ENCODE measurements at regions not wholly inside any gene's neighbourhood (a gene's known extent, or its start where the extent isn't known, plus 50 kb on each side); places are given as distances from the start of the nearest gene placed in this dataset.

- no peak for TF ChIP-seq CTCF (IDR thresholded peaks at IDR 0.05; ENCODE audit: insufficient read depth, missing control alignments)
- DNase-seq (ENCODE audit: insufficient read length, low spot score) (no peak), FAIRE-seq (no peak)
These were observed 283.3 kb downstream of the PPP1R3A start for GRCh38 chr7:113635492-113635891.

- FAIRE-seq = no peak
- no peak for TF ChIP-seq CTCF (IDR thresholded peaks at IDR 0.05; ENCODE audit: insufficient read depth, missing control alignments)
- no peak for DNase-seq (ENCODE audit: insufficient read length, low spot score)
These were observed 285.7 kb downstream of the PPP1R3A start for GRCh38 chr7:113633073-113633472.

- no peak for FAIRE-seq
- no peak for DNase-seq (ENCODE audit: insufficient read length, low spot score)
- no peak for TF ChIP-seq CTCF (IDR thresholded peaks at IDR 0.05; ENCODE audit: insufficient read depth, missing control alignments)
These were observed 289.6 kb downstream of the PPP1R3A start for GRCh38 chr7:113628948-113629847.

DNA sequence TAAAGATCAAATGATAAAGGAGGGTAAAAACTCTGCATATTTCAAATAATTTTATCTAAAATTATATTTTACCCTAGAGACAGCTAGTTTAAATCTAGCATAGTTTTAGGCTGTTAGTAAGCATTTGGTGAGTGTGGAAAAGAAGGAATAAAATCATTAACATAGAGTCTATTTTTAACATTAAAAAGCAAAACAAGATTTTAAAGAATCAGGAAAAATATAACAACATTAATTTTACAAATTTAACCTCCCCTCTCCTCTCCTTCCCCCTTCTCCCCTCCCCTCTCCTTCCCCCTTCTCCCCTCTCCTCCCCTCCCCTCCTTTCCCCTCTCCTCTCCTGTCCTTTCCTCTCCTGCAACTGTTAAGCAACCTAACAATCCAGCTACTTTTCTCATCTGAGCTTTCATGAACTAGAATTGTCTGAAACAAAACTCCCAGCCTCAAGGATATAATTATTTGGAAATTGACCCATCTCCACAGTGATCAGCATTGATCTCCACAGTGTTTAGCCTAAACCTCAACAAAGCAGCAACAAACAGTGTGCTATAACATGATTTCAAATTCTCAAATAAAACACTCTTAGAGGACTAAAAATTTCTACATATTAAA lies 293.2 kb downstream of the PPP1R3A start:
- TF ChIP-seq CTCF (IDR thresholded peaks at IDR 0.05; ENCODE audit: insufficient read depth, missing control alignments) = no peak
- FAIRE-seq = no peak
- no peak for DNase-seq (ENCODE audit: insufficient read length, low spot score)

DNA sequence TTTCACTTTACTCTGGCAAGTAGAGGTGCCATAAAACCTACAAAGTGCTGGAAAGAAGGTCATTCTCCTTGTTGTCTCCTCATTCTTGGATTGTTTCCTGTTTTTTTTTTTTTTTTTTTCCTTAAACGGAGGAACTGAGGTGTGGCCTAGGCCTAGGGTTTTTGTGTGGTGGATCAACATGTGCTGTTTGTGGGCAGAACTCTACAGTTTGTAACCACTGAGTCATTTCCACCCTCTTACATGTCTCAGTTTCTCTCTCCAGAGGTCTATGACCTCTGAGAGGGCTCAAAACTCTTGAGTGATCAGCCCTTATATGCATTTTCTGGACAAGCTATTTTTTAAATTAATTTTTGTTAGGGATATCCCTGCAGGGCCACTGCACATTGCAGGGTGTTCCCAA lies 296.0 kb downstream of the PPP1R3A start:
- TF ChIP-seq CTCF (IDR thresholded peaks at IDR 0.05; ENCODE audit: insufficient read depth, missing control alignments) = no peak
- FAIRE-seq = no peak
- no peak for DNase-seq (ENCODE audit: insufficient read length, low spot score)

DNA sequence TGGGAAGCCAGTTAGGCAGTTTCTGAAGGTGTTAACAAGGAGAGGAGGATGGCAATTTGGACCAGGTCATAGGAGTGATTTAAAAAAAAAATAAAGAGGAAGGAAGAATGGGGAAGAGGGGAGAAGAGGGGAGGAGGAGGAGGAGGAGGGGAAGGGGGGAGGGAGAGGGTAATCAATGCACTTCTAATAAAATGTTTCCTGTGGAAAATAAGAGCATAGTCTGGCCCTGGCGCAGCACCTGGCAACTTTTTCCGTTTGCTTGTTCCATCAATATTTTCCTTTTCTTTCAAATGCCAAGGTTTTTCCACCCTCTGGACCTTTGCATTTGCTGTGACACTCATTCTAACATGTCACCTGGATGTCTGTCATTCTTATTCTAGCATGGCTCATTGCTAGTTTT lies 308.2 kb downstream of the PPP1R3A start:
- DNase-seq (ENCODE audit: insufficient read length, low spot score) (no peak), FAIRE-seq (no peak)
- TF ChIP-seq CTCF (IDR thresholded peaks at IDR 0.05; ENCODE audit: insufficient read depth, missing control alignments) = no peak

DNA sequence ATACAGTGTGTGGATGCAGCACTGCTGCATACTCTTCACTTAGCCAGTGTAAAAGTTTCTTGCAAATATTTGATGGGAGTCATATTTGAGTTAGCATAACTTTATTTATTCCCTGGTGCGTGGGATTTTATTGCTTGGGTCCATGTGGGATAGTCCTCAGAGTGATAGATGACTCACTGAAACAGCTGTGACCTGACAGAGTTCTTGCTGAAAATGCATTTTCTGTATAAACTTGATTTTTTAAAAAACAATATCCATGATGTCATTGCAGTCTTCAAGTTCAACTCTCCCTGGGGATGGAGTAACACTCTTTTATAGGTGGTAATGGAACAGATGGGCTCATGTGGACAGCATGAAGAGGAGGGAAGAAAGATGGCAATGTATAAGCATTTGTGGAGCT lies 310.0 kb downstream of the PPP1R3A start:
- no peak for TF ChIP-seq CTCF (IDR thresholded peaks at IDR 0.05; ENCODE audit: insufficient read depth, missing control alignments)
- FAIRE-seq (no peak), DNase-seq (ENCODE audit: insufficient read length, low spot score) (no peak)

Data from D721Med (cell line).